HFFc6 (cell line): ENCODE measurements at regions not wholly inside any gene's neighbourhood (a gene's known extent, or its start where the extent isn't known, plus 50 kb on each side); places are given as distances from the start of the nearest gene placed in this dataset.

Experiments used
- DNase-seq: peaks from one replicate; pipeline ENCODE4 v3.0.0-alpha.2; 2018
- H3K27ac Mint-ChIP-seq: 2 replicates; pipeline ENCODE4 v1.8.0; 2020; ENCODE audit warnings: mild to moderate bottlenecking, mixed read lengths
- H3K27me3 Mint-ChIP-seq: 2 replicates; pipeline ENCODE4 v1.8.0; 2021; ENCODE audit warnings: mild to moderate bottlenecking, moderate library complexity, mixed read lengths; ENCODE audit not compliant: insufficient read depth
- H3K36me3 Mint-ChIP-seq: 2 replicates; pipeline ENCODE4 v1.8.0; 2021; ENCODE audit warnings: low read depth, mixed read lengths
- H3K4me1 Mint-ChIP-seq: 2 replicates; pipeline ENCODE4 v1.8.0; 2020; ENCODE audit warnings: low read depth, mixed read lengths
- H3K4me3 Mint-ChIP-seq: 2 replicates; pipeline ENCODE4 v1.8.0; 2020; ENCODE audit warnings: mild to moderate bottlenecking, moderate library complexity, mixed read lengths
- H3K9me3 Mint-ChIP-seq: 2 replicates; pipeline ENCODE4 v1.8.0; 2020; ENCODE audit warnings: mild to moderate bottlenecking, mixed read lengths
- CTCF ChIP-seq: fragments of 200-600 bp; sonication (generic); IDR thresholded peaks from 2 replicates; pipeline ENCODE4 v1.5.0; 2021; ENCODE audit warnings: antibody characterized with exemption, mild to moderate bottlenecking

GRCh38 chr13:81597101-81597500, 1256.2 kb upstream of the SPRY2 start:
- Mint-ChIP-seq H3K36me3 (no peaks in the 10 kb centered on the region), H3K4me1 (no peaks in the 10 kb centered on the region), H3K27ac (no peak overlapping the region), H3K27me3 (no peaks in the 10 kb centered on the region), H3K4me3 (no peak overlapping the region), H3K9me3 (peaks cover 24% of the 10 kb centered on the region)
- no peak for TF ChIP-seq CTCF
- no peak for DNase-seq

- Mint-ChIP-seq H3K27ac (no peak overlapping the region), H3K27me3 (no peaks in the 10 kb centered on the region), H3K9me3 (peaks cover 21% of the 10 kb centered on the region), H3K4me1 (no peaks in the 10 kb centered on the region), H3K36me3 (no peaks in the 10 kb centered on the region), H3K4me3 (no peak overlapping the region)
- TF ChIP-seq CTCF = no peak
- DNase-seq = no peak
Observed at GRCh38 chr13:81596224-81596753, 1255.4 kb upstream of the SPRY2 start.

- no peaks in the 10 kb centered on the region for H3K4me1 Mint-ChIP-seq
- H3K27me3 Mint-ChIP-seq = no peaks in the 10 kb centered on the region
- DNase-seq = no peak
- H3K4me3 Mint-ChIP-seq = no peak overlapping the region
- H3K9me3 Mint-ChIP-seq = peaks cover 13% of the 10 kb centered on the region
- H3K36me3 Mint-ChIP-seq = no peaks in the 10 kb centered on the region
- H3K27ac Mint-ChIP-seq = no peak overlapping the region
- no peak for TF ChIP-seq CTCF
Observed at GRCh38 chr13:81591528-81592220, 1250.7 kb upstream of the SPRY2 start.

GRCh38 chr13:81582381-81582780, 1241.5 kb upstream of the SPRY2 start:
- no peaks in the 10 kb centered on the region; the same call in 1 of the 2 replicates for H3K27me3 Mint-ChIP-seq
- no peak overlapping the region for H3K4me3 Mint-ChIP-seq
- H3K9me3 Mint-ChIP-seq = peaks cover 23% of the 10 kb centered on the region
- no peaks in the 10 kb centered on the region; the same call in 1 of the 2 replicates for H3K36me3 Mint-ChIP-seq
- TF ChIP-seq CTCF = no peak
- no peak overlapping the region for H3K27ac Mint-ChIP-seq
- no peaks in the 10 kb centered on the region for H3K4me1 Mint-ChIP-seq
- no peak for DNase-seq

GRCh38 chr13:81577601-81578195, 1236.8 kb upstream of the SPRY2 start:
- Mint-ChIP-seq H3K27ac (no peak overlapping the region), H3K36me3 (no peaks in the 10 kb centered on the region; the same call in 1 of the 2 replicates), H3K9me3 (peaks cover 33% of the 10 kb centered on the region), H3K27me3 (no peaks in the 10 kb centered on the region; the same call in 1 of the 2 replicates), H3K4me3 (no peak overlapping the region), H3K4me1 (no peaks in the 10 kb centered on the region)
- TF ChIP-seq CTCF = no peak
- DNase-seq = no peak
